ENCODE measurements at regions not wholly inside any gene's neighbourhood (a gene's known extent, or its start where the extent isn't known, plus 50 kb on each side); places are given as distances from the start of the nearest gene placed in this dataset.

DNA sequence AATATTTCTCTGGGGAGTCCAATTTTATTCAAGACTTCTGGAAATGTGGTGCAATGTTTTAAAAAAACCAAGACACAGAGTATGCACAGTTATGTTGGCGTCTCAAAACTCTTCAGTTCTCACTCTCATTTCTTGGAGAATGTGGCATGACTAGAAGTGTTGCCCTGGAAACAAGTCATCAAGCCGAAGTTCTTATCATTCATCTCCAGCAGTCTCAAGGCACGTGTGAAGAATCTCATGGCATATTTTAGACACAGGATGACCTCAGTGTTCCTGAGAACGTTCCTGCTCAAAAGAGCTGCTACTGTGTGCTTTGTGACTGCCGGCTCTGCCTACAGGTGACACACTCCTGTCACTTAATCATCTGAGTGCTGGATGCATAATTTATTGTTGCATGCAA is 147.4 kb upstream of the IRX4 start:
- TF ChIP-seq POLR2A (IDR thresholded peaks at IDR 0.05) (no peak), CTCF (IDR thresholded peaks at IDR 0.05) (no peak)
